Upper lobe of right lung (tissue), 1 donor: ENCODE measurements at regions not wholly inside any gene's neighbourhood (a gene's known extent, or its start where the extent isn't known, plus 50 kb on each side); places are given as distances from the start of the nearest gene placed in this dataset.

Experiments used
- ATAC-seq: fragments of 200-7000 bp; cut with Tn5 transposase; one replicate; pipeline ENCODE4 v1.9.1; 2020; ENCODE audit warnings: mild to moderate bottlenecking, moderate library complexity
- DNase-seq: peaks from one replicate; pipeline ENCODE4 v3.0.0-alpha.2; 2020
- H3K27ac ChIP-seq: fragments of 200-600 bp; one replicate; pipeline ENCODE4 v1.8.0; 2022
- H3K27me3 ChIP-seq: fragments of 200-600 bp; one replicate; pipeline ENCODE4 v1.8.0; 2022; ENCODE audit warnings: mild to moderate bottlenecking
- H3K36me3 ChIP-seq: fragments of 200-600 bp; one replicate; pipeline ENCODE4 v1.8.0; 2022
- H3K4me1 ChIP-seq: fragments of 200-600 bp; one replicate; pipeline ENCODE4 v1.8.0; 2022
- H3K4me3 ChIP-seq: fragments of 200-600 bp; one replicate; pipeline ENCODE4 v1.8.0; 2022; ENCODE audit warnings: mild to moderate bottlenecking
- H3K9me3 ChIP-seq: fragments of 200-600 bp; one replicate; pipeline ENCODE4 v1.8.0; 2022
- CTCF ChIP-seq: fragments of 200-600 bp; IDR thresholded peaks from one replicate; pipeline ENCODE4 v1.8.0; 2022; ENCODE audit warnings: antibody characterized with exemption
- intact Hi-C: fragments of 100-400 bp; cut with DNase I; formaldehyde crosslinking; loops from one replicate; pipeline ENCODE4 v1.11.0; 2022
- donor health status: DM: no; HTN: yes; CAD: no; lungs with severe emphysema.

GRCh38 chr2:60385648-60386047 is 167.8 kb downstream of the BCL11A start:
- H3K36me3 ChIP-seq: no peaks in the 10 kb centered on the region
- DNase-seq (no peak), ATAC-seq (peak; percentile 84)
- H3K27me3 ChIP-seq: no peaks in the 10 kb centered on the region
- intact Hi-C loops: no loop called here
- no peak overlapping the region for H3K27ac ChIP-seq
- H3K4me3 ChIP-seq: no peak overlapping the region
- H3K4me1 ChIP-seq: no peaks in the 10 kb centered on the region
- no peak for TF ChIP-seq CTCF
- no peaks in the 10 kb centered on the region for H3K9me3 ChIP-seq

- intact Hi-C loops: no loop called here
- no peaks in the 10 kb centered on the region for H3K9me3 ChIP-seq
- H3K4me1 ChIP-seq: no peaks in the 10 kb centered on the region
- H3K36me3 ChIP-seq: no peaks in the 10 kb centered on the region
- no peak for ATAC-seq
- no peak overlapping the region for H3K4me3 ChIP-seq
- DNase-seq: no peak
- H3K27ac ChIP-seq: no peak overlapping the region
- no peaks in the 10 kb centered on the region for H3K27me3 ChIP-seq
- no peak for TF ChIP-seq CTCF
Observed at GRCh38 chr2:60383401-60384143, 169.9 kb downstream of the BCL11A start.

- H3K27ac ChIP-seq: no peak overlapping the region
- H3K9me3 ChIP-seq: no peaks in the 10 kb centered on the region
- ATAC-seq (no peak), DNase-seq (no peak)
- no peak overlapping the region for H3K4me3 ChIP-seq
- no peak for TF ChIP-seq CTCF
- no peaks in the 10 kb centered on the region for H3K27me3 ChIP-seq
- H3K36me3 ChIP-seq: no peaks in the 10 kb centered on the region
- intact Hi-C loops: no loop called here
- H3K4me1 ChIP-seq: no peaks in the 10 kb centered on the region
Observed at GRCh38 chr2:60380411-60380810, 173.0 kb downstream of the BCL11A start.

- no peak overlapping the region for H3K27ac ChIP-seq
- no peak overlapping the region for H3K4me3 ChIP-seq
- H3K9me3 ChIP-seq: no peaks in the 10 kb centered on the region
- ATAC-seq: no peak
- H3K27me3 ChIP-seq: no peaks in the 10 kb centered on the region
- H3K4me1 ChIP-seq: no peaks in the 10 kb centered on the region
- DNase-seq: no peak
- no peak for TF ChIP-seq CTCF
- intact Hi-C loops: no loop called here
- H3K36me3 ChIP-seq: no peaks in the 10 kb centered on the region
Observed at GRCh38 chr2:60379684-60380083, 173.8 kb downstream of the BCL11A start.

- no peaks in the 10 kb centered on the region for H3K27me3 ChIP-seq
- no peak for DNase-seq
- TF ChIP-seq CTCF: no peak
- no peaks in the 10 kb centered on the region for H3K4me1 ChIP-seq
- intact Hi-C loops: no loop called here
- H3K36me3 ChIP-seq: no peaks in the 10 kb centered on the region
- no peak for ATAC-seq
- no peak overlapping the region for H3K4me3 ChIP-seq
- H3K27ac ChIP-seq: no peak overlapping the region
- no peaks in the 10 kb centered on the region for H3K9me3 ChIP-seq
Observed at GRCh38 chr2:60379216-60379615, 174.2 kb downstream of the BCL11A start.

GRCh38 chr2:60377825-60378224 is 175.6 kb downstream of the BCL11A start:
- no peak for TF ChIP-seq CTCF
- Histone ChIP-seq H3K9me3 (no peaks in the 10 kb centered on the region), H3K27me3 (no peaks in the 10 kb centered on the region), H3K36me3 (no peaks in the 10 kb centered on the region), H3K4me3 (no peak overlapping the region), H3K27ac (no peak overlapping the region), H3K4me1 (no peaks in the 10 kb centered on the region)
- intact Hi-C loops: no loop called here
- DNase-seq: no peak
- no peak for ATAC-seq
